Central memory CD8-positive, alpha-beta T cell (primary cell): ENCODE measurements at regions not wholly inside any gene's neighbourhood (a gene's known extent, or its start where the extent isn't known, plus 50 kb on each side); places are given as distances from the start of the nearest gene placed in this dataset.
"Not testable (repeated sequence)": the region's sequence is repeated elsewhere in the genome, so short reads cannot be mapped to it uniquely, and the experiment has no call there.

ENCODE experiments used
- ATAC-seq: fragments of 150-1000 bp; cut with Tn5 transposase; replicated peaks from 2 replicates; pipeline ENCODE4 v1.10.0; 2022; ENCODE audit warnings: mild to moderate bottlenecking, moderate FRiP score, moderate number of reproducible peaks; ENCODE audit not compliant: poor library complexity, severe bottlenecking; ENCODE audit errors: extremely low read depth
- DNase-seq, 2 donors: peaks; one replicate each; pipeline ENCODE4 v3.0.0; 2021; ENCODE audit warnings: low spot score in 2 of 2
- H3K27ac Mint-ChIP-seq: one replicate; pipeline ENCODE4 v1.8.0; 2022; ENCODE audit warnings: low read depth, mild to moderate bottlenecking, moderate library complexity, mixed read lengths
- H3K27me3 Mint-ChIP-seq: one replicate; pipeline ENCODE4 v1.8.0; 2022; ENCODE audit warnings: mixed read lengths
- H3K36me3 Mint-ChIP-seq: one replicate; pipeline ENCODE4 v1.8.0; 2022; ENCODE audit warnings: mild to moderate bottlenecking, moderate library complexity, mixed read lengths; ENCODE audit not compliant: insufficient read depth
- H3K4me1 Mint-ChIP-seq: one replicate; pipeline ENCODE4 v1.8.0; 2022; ENCODE audit warnings: mixed read lengths
- H3K4me3 Mint-ChIP-seq: one replicate; pipeline ENCODE4 v1.8.0; 2022; ENCODE audit warnings: mild to moderate bottlenecking, moderate library complexity, mixed read lengths
- H3K9me3 Mint-ChIP-seq: one replicate; pipeline ENCODE4 v1.8.0; 2022; ENCODE audit warnings: mixed read lengths

DNA sequence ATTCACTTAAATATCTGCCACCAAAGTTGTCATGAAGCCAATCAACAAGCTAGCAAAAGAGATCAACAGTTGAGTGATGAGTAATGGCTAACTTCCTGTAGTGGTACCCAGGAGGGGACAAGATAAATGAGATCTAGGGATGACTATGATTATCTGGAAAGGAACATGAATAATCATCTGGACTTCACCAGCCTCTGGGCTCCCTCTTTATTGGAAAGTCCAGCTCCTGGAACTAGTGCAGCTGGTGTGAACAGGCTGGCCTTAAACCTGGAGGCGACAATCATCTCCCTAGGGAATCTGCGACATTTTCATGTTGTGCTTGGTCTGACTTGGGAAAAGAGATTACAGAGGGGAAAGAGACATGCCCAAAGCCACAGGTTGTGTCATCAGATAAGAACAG lies 518.6 kb downstream of the GRIN2A start:
- no peaks in the 10 kb centered on the region for H3K36me3 Mint-ChIP-seq

DNA sequence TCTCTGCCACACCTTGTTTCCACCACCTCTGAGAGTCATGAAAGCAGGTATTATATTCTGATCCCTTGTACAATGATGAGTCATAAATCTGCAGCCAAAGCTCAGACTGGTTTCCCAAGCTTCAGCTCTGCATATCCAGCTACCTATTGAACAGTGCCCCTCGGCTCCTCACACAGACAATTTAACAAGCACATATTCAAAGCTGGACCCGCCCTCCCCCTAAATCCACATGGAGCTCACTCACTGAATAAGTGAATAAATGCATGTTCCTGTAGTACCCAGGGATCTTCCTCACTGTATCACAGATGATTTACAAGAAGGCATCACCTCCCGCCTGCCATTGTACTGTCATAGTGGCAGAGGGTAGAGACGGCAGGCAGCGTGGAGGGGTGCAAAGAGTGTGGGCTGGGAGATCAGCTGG lies 516.4 kb downstream of the GRIN2A start:
- DNase-seq (no peak), ATAC-seq (no peak)
- H3K9me3 Mint-ChIP-seq, result peaks cover 10% of the 10 kb centered on the region
- H3K27me3 Mint-ChIP-seq, result no peaks in the 10 kb centered on the region
- H3K27ac Mint-ChIP-seq, result no peak overlapping the region
- H3K4me1 Mint-ChIP-seq, result no peaks in the 10 kb centered on the region
- no peaks in the 10 kb centered on the region for H3K36me3 Mint-ChIP-seq
- no peak overlapping the region for H3K4me3 Mint-ChIP-seq

More for the DNA sequence above, 518.6 kb downstream of the GRIN2A start:
- DNase-seq (no peak), ATAC-seq (no peak)
- Mint-ChIP-seq H3K9me3 (peaks cover 16% of the 10 kb centered on the region), H3K4me3 (no peak overlapping the region), H3K4me1 (no peaks in the 10 kb centered on the region), H3K27me3 (no peaks in the 10 kb centered on the region), H3K27ac (no peak overlapping the region)

DNA sequence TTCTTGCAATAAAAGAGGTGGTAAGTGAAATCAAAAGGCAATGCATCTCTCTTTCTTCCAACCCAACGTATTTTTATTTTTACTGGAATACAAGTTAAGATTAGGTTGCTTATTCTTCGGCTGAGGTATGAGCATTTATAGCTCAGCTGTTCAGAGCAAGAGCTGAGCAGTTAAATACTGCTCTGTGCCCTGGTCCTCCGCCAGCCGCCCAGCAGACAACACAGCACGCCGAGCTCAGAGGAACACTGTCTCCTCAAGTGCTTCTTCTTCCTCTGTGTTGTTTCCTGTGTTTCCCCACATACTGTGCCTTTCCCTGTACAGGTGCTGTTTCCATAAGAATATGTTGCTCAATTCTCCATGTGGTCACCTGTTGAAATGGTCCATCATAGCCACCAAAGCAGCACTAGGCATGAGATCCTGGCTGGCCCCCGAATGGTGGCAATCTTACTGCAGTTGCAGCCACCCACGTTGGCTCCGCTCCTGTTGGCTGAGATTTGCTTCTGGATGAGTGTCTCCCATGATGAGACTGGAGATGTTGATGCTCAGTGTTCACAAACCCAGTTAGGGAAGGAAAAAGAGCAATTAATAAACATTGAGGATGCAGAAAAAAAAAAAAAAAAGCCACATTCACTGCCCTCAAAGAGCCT lies 515.3 kb downstream of the GRIN2A start:
- no peak overlapping the region for H3K27ac Mint-ChIP-seq
- ATAC-seq (no peak), DNase-seq (no peak)
- no peaks in the 10 kb centered on the region for H3K36me3 Mint-ChIP-seq
- H3K27me3 Mint-ChIP-seq, result no peaks in the 10 kb centered on the region
- H3K9me3 Mint-ChIP-seq, result peaks cover 10% of the 10 kb centered on the region
- H3K4me1 Mint-ChIP-seq, result no peaks in the 10 kb centered on the region
- no peak overlapping the region for H3K4me3 Mint-ChIP-seq

DNA sequence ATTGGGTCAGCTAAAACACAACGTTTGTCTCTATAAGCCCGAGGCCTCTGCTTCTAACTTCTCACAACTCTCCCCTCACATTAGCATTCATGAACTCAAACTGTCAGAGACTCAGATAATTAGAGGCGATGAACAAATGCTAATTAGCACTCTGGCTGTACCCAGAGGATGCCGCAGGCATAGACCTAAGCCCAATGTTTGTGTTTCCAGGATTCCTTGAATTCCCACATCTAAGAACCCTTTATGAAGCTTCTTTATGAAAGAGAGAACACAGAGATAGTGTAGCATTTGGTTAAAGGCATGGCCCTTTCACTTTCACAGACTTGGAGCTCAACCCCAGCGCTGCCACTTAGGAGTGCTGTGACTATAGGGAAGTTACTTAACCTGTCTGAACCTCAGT lies 512.2 kb downstream of the GRIN2A start:
- H3K4me1 Mint-ChIP-seq, result no peaks in the 10 kb centered on the region
- H3K27me3 Mint-ChIP-seq, result peaks cover 2% of the 10 kb centered on the region
- peaks cover 11% of the 10 kb centered on the region for H3K9me3 Mint-ChIP-seq
- H3K4me3 Mint-ChIP-seq, result no peak overlapping the region
- no peaks in the 10 kb centered on the region for H3K36me3 Mint-ChIP-seq
- H3K27ac Mint-ChIP-seq, result no peak overlapping the region
- no peak for DNase-seq
- ATAC-seq, result no peak

DNA sequence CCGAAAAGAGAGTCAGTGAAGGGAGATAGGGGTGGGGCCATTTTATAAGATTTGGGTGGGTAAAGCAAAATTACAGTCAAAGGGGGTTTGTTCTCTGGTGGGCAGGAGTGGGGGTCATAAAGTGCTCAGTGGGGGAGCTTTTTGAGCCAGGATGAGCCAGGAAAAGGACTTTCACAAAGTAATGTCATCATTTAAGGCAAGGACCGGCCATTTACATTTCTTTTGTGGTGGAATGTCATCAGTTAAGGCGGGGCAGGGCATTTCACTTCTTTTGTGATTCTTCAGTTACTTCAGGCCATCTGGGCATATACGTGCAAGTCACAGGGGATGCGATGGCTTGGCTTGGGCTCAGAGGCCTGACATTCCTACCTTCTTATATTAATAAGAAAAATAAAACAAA lies 511.6 kb downstream of the GRIN2A start:
- H3K9me3 Mint-ChIP-seq, result peaks cover 16% of the 10 kb centered on the region
- not testable (repeated sequence) for H3K4me1 Mint-ChIP-seq, H3K36me3 Mint-ChIP-seq

DNA sequence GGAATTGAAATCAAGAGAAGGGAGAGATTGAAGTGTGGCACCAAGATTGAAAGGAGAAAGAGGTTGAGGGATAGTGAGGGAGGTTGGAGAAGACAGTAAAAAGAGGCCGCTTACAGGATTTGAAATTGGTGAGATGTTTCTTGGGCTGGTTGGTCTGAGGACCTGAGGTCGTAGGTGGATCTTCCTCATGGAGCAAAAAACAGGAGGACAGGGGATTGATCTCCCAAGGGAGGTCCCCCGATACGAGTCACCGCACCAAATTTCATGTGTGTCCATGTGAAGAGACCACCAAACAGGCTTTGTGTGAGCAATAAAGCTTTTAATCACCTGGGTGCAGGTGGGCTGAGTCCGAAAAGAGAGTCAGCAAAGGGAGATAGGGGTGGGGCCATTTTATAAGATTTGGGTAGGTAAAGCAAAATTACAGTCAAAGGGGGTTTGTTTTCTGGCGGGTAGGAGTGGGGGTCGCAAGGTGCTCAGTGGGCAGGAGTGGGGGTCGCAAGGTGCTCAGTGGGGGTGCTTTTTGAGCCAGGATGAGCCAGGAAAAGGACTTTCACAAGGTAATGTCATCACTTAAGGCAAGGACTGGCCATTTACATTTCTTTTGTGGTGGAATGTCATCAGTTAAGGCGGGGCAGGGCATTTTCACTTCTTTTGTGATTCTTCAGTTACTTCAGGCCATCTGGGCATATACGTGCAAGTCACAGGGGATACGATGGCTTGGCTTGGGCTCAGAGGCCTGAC lies 505.5 kb downstream of the GRIN2A start:
- DNase-seq, H3K36me3 Mint-ChIP-seq, H3K9me3 Mint-ChIP-seq, H3K4me1 Mint-ChIP-seq, H3K27ac Mint-ChIP-seq, ATAC-seq, H3K4me3 Mint-ChIP-seq, H3K27me3 Mint-ChIP-seq: not testable (repeated sequence)

More for the DNA sequence above, 511.6 kb downstream of the GRIN2A start:
- DNase-seq, H3K4me3 Mint-ChIP-seq, H3K27ac Mint-ChIP-seq, ATAC-seq, H3K27me3 Mint-ChIP-seq: not testable (repeated sequence)

DNA sequence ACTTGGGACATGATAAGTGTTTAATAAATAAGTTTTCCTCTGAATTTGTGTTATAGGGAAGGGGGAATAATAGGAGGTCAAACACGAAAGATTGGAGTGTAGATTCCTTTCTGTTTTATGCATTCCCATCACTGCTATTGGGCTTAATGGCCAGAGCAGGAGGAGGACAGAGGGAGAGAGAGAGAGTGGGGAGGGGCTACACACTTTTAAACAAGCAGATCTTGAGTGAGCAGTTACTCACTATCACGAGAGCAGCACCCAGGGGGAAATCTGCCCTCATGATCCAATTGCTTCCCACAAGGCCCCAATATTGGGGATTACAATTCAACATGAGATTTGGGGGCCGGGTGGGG lies 505.0 kb downstream of the GRIN2A start:
- DNase-seq (no peak), ATAC-seq (no peak)
- H3K4me1 Mint-ChIP-seq, result no peaks in the 10 kb centered on the region
- peaks cover 2% of the 10 kb centered on the region for H3K36me3 Mint-ChIP-seq
- no peak overlapping the region for H3K4me3 Mint-ChIP-seq
- H3K27me3 Mint-ChIP-seq, result peaks cover 10% of the 10 kb centered on the region
- H3K27ac Mint-ChIP-seq, result no peak overlapping the region
- peaks cover 6% of the 10 kb centered on the region for H3K9me3 Mint-ChIP-seq

DNA sequence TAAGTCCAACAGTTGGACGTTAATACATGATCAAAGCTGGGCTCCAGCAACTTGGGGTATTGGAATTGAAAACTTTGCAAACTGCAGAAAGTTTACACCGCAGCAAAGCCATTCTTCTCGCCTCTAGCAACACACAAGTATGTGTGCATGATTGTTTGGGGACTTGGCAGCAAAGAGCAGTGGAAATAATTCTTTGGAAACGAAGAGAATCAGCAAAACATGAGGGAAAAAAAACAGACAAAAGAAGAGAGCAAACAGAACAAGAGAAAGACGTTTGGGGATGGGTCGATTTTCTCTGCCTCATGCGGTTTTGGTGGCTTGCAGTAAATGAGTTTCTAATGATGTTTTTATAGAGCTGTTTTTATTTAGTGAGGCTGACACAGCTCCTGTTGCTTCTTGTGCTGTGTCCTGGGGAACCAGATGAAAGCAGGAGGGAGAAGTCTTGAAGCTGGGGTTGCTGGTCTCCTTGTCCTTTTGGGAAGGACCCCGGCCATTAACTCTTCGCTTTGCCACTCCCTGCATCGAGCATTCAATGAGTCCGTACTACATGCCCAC lies 502.9 kb downstream of the GRIN2A start:
- no peak for ATAC-seq
- Mint-ChIP-seq H3K36me3 (peaks cover 2% of the 10 kb centered on the region), H3K27me3 (peaks cover 10% of the 10 kb centered on the region), H3K27ac (no peak overlapping the region), H3K4me3 (no peak overlapping the region), H3K4me1 (no peaks in the 10 kb centered on the region), H3K9me3 (peaks cover 15% of the 10 kb centered on the region)
- no peak for DNase-seq

DNA sequence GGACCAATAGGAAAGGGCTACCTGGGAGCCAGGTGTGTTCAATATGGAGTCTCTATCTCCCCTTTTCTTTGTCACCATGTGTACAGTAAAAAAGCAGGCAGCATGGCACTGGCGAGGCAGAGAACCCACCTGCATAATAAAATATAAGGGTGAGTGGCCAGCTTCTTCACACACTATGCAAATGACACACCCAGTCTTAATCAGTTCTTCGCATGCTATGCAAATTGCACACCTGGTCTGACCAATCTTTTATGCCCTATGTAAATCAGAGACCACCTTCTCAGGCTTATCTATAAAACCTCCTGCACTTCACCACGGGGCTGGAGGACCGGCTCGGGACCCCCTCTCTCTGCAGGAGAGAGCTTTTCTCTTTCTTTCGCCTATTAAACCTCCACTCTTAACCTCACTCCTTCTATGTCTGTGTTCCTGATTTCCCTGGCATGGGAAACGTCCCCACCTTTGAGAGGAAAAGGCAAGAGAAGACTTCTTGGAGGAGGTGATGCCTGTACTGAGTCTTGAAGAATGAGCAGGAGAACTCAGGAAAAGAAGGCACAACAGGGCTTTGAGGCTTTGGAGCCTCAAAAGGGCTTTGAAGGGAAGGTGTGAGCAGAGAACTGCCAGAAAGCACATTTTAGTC lies 502.1 kb downstream of the GRIN2A start:
- ATAC-seq, result no peak
- Mint-ChIP-seq H3K27ac (no peak overlapping the region), H3K4me3 (no peak overlapping the region), H3K9me3 (peaks cover 13% of the 10 kb centered on the region), H3K36me3 (peaks cover 2% of the 10 kb centered on the region), H3K27me3 (peaks cover 7% of the 10 kb centered on the region), H3K4me1 (no peaks in the 10 kb centered on the region)
- no peak for DNase-seq

DNA sequence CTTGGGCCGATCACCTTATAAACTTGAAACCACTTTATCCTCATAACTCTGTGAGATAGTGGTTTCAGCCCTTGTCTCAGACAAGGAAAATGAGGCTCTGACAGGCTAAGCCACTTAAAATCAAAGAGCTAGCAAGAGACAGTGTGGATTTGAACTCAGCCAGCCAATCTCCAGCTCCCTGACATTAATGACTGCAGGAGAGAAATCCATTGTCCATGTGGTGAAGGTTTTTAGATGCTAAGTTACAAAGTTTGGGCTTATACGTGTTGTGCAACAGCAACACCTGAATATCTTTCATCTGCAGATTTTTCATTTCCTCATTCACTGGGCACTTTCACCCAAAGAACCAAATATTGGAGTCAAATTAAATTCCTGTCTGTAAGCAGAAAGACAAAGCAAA lies 501.3 kb downstream of the GRIN2A start:
- Mint-ChIP-seq H3K4me3 (no peak overlapping the region), H3K27me3 (no peaks in the 10 kb centered on the region), H3K9me3 (peaks cover 9% of the 10 kb centered on the region), H3K27ac (no peak overlapping the region), H3K4me1 (no peaks in the 10 kb centered on the region), H3K36me3 (peaks cover 2% of the 10 kb centered on the region)
- no peak for DNase-seq
- no peak for ATAC-seq

DNA sequence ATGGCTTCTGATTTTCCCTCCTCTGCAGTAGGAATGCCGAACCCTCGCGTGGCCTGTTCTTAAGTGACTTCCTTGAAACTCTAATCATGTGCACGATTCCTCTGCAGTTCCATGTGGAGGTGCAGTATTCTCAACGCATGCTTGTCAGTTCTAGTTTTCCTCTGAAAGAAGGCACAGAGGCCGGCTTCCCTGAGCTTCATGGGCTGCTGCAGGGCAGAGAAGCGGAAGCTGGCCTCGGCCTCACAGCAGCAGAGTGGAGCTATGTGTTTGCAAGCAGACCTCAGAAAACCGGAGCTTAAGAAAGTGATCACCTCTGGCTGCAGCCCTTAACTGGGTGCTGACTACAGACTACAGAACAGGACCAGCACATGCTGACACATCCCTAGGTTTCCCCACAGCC lies 500.7 kb downstream of the GRIN2A start:
- Mint-ChIP-seq H3K9me3 (peaks cover 9% of the 10 kb centered on the region), H3K27ac (no peak overlapping the region), H3K27me3 (no peaks in the 10 kb centered on the region), H3K4me3 (no peak overlapping the region), H3K4me1 (no peaks in the 10 kb centered on the region), H3K36me3 (peaks cover 2% of the 10 kb centered on the region)
- ATAC-seq, result no peak
- DNase-seq, result no peak

DNA sequence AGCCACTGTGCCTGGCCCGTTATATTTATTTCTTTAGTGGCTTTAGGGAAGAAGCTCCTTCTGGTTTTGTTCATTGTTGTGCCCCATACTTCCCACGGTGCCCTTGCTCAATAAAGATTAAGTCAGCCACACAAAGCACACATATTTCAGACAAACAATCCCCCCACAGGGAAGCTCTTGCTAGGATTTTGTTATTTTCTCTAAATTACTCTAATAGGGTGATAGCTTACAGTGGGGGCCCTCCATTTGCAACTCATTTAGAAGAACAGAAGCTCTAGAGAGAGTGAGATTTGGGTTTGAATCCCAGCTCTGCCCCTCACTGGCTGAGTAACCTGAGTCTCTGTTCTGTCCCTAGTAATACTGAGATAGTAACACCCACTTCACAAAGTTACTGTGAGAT lies 499.9 kb downstream of the GRIN2A start:
- H3K27me3 Mint-ChIP-seq, result no peaks in the 10 kb centered on the region
- no peak overlapping the region for H3K4me3 Mint-ChIP-seq
- H3K36me3 Mint-ChIP-seq, result peaks cover 2% of the 10 kb centered on the region
- no peak overlapping the region for H3K27ac Mint-ChIP-seq
- peaks cover 9% of the 10 kb centered on the region for H3K9me3 Mint-ChIP-seq
- H3K4me1 Mint-ChIP-seq, result no peaks in the 10 kb centered on the region
- DNase-seq, result no peak
- no peak for ATAC-seq

DNA sequence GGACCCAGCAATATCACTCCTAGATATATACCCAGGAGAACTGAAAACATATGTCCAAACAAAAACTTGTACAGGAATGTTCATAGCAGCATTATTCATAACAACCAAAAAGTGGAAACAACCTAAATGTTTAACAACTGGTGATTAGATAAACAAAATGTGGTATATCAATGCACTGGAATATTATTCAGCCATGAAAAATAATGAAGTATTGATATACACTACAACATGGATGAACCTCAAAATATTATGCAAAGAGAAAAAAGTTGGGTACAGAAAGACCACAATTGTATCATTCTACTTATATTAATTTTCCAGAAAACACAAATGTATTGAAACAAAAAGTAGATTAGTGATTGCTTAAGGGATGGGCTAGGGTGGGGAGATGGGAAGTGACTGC lies 498.6 kb downstream of the GRIN2A start:
- ATAC-seq, result no peak
- no peak overlapping the region for H3K4me3 Mint-ChIP-seq
- no peak overlapping the region for H3K27ac Mint-ChIP-seq
- DNase-seq, result no peak
- no peaks in the 10 kb centered on the region for H3K4me1 Mint-ChIP-seq
- peaks cover 15% of the 10 kb centered on the region for H3K9me3 Mint-ChIP-seq
- peaks cover 2% of the 10 kb centered on the region for H3K36me3 Mint-ChIP-seq
- no peaks in the 10 kb centered on the region for H3K27me3 Mint-ChIP-seq
